ENCODE measurements at regions not wholly inside any gene's neighbourhood (a gene's known extent, or its start where the extent isn't known, plus 50 kb on each side); places are given as distances from the start of the nearest gene placed in this dataset.

DNA sequence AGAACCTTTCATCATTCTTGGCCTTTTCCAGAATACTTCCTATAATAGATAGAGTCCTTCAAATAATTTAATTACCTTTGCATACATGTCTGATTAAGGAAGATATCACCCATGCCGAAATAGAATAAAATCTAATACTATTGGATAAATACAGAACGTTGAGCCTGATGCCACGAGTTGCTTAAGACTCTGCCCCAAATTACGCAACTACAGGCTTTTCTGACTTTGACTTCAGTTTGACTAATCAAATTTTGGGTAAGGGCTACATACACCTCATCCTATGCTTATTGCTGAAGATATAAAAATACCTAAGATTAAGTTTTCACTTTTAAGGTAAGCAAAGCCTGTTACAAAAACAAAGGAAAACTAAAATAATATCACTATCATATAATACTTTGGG, 1065.1 kb upstream of the NRXN1 start:
- CTCF ChIA-PET: no interaction called here
- no peak for DNase-seq (ENCODE audit: low spot score)
- Histone ChIP-seq H3K4me1 (ENCODE audit: insufficient read depth, low read length, poor library complexity, severe bottlenecking) (no peaks in the 10 kb centered on the region), H3K27me3 (replicated peaks; ENCODE audit: insufficient read depth, low read depth, low read length, poor library complexity) (peaks cover 8% of the 10 kb centered on the region), H3K9me3 (ENCODE audit: low read depth, low read length, poor library complexity, severe bottlenecking) (no peaks in the 10 kb centered on the region), H3K36me3 (ENCODE audit: insufficient read depth, low read length, poor library complexity, severe bottlenecking) (no peaks in the 10 kb centered on the region), H3K4me3 (ENCODE audit: low read depth, low read length, poor library complexity, severe bottlenecking) (no peak overlapping the region), H3K27ac (ENCODE audit: low read depth, low read length, poor library complexity, severe bottlenecking) (no peak overlapping the region)
- TF ChIP-seq EZH2 (IDR thresholded peaks at IDR 0.05; ENCODE audit: borderline replicate concordance, low read depth, low read length, poor library complexity, severe bottlenecking): no peak
- TF ChIP-seq, protein P1, sequence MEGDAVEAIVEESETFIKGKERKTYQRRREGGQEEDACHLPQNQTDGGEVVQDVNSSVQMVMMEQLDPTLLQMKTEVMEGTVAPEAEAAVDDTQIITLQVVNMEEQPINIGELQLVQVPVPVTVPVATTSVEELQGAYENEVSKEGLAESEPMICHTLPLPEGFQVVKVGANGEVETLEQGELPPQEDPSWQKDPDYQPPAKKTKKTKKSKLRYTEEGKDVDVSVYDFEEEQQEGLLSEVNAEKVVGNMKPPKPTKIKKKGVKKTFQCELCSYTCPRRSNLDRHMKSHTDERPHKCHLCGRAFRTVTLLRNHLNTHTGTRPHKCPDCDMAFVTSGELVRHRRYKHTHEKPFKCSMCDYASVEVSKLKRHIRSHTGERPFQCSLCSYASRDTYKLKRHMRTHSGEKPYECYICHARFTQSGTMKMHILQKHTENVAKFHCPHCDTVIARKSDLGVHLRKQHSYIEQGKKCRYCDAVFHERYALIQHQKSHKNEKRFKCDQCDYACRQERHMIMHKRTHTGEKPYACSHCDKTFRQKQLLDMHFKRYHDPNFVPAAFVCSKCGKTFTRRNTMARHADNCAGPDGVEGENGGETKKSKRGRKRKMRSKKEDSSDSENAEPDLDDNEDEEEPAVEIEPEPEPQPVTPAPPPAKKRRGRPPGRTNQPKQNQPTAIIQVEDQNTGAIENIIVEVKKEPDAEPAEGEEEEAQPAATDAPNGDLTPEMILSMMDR (conservative IDR thresholded peaks at IDR 0.05; ENCODE audit: low read depth, low read length): no peak
- intact Hi-C loops (cut with micrococcal nuclease; ENCODE audit: unreplicated experiment): no loop called here
- POLR2A ChIA-PET (ENCODE audit: low non-redundant PET): no interaction called here
- no TSS peak for BruUV-seq (replicated peaks)

- POLR2A ChIA-PET (ENCODE audit: low non-redundant PET): no interaction called here
- Histone ChIP-seq H3K27me3 (replicated peaks; ENCODE audit: insufficient read depth, low read depth, low read length, poor library complexity) (no peaks in the 10 kb centered on the region), H3K9me3 (ENCODE audit: low read depth, low read length, poor library complexity, severe bottlenecking) (no peaks in the 10 kb centered on the region), H3K4me1 (ENCODE audit: insufficient read depth, low read length, poor library complexity, severe bottlenecking) (no peaks in the 10 kb centered on the region), H3K27ac (ENCODE audit: low read depth, low read length, poor library complexity, severe bottlenecking) (no peak overlapping the region), H3K4me3 (ENCODE audit: low read depth, low read length, poor library complexity, severe bottlenecking) (no peak overlapping the region), H3K36me3 (ENCODE audit: insufficient read depth, low read length, poor library complexity, severe bottlenecking) (no peaks in the 10 kb centered on the region)
- TF ChIP-seq, protein P1 (conservative IDR thresholded peaks at IDR 0.05; ENCODE audit: low read depth, low read length): no peak
- no peak for TF ChIP-seq EZH2 (IDR thresholded peaks at IDR 0.05; ENCODE audit: borderline replicate concordance, low read depth, low read length, poor library complexity, severe bottlenecking)
- CTCF ChIA-PET: no interaction called here
- BruUV-seq (replicated peaks): no TSS peak
- intact Hi-C loops (cut with micrococcal nuclease; ENCODE audit: unreplicated experiment): no loop called here
- no peak for DNase-seq (ENCODE audit: low spot score)
Observed at GRCh38 chr2:52084759-52085158, 1052.8 kb upstream of the NRXN1 start.

- ChIA-PET POLR2A (ENCODE audit: low non-redundant PET) (no interaction called here), CTCF (no interaction called here)
- no TSS peak for BruUV-seq (replicated peaks)
- Histone ChIP-seq H3K9me3 (ENCODE audit: low read depth, low read length, poor library complexity, severe bottlenecking) (no peaks in the 10 kb centered on the region), H3K27me3 (replicated peaks; ENCODE audit: insufficient read depth, low read depth, low read length, poor library complexity) (no peaks in the 10 kb centered on the region), H3K36me3 (ENCODE audit: insufficient read depth, low read length, poor library complexity, severe bottlenecking) (no peaks in the 10 kb centered on the region), H3K4me3 (ENCODE audit: low read depth, low read length, poor library complexity, severe bottlenecking) (no peak overlapping the region), H3K27ac (ENCODE audit: low read depth, low read length, poor library complexity, severe bottlenecking) (no peak overlapping the region), H3K4me1 (ENCODE audit: insufficient read depth, low read length, poor library complexity, severe bottlenecking) (no peaks in the 10 kb centered on the region)
- DNase-seq (ENCODE audit: low spot score): no peak
- intact Hi-C loops (cut with micrococcal nuclease; ENCODE audit: unreplicated experiment): no loop called here
- TF ChIP-seq, protein P1 (conservative IDR thresholded peaks at IDR 0.05; ENCODE audit: low read depth, low read length): no peak
- TF ChIP-seq EZH2 (IDR thresholded peaks at IDR 0.05; ENCODE audit: borderline replicate concordance, low read depth, low read length, poor library complexity, severe bottlenecking): no peak
Observed at GRCh38 chr2:52083214-52083613, 1051.3 kb upstream of the NRXN1 start.
